Liver (tissue), 7 donors: ENCODE measurements at regions not wholly inside any gene's neighbourhood (a gene's known extent, or its start where the extent isn't known, plus 50 kb on each side); places are given as distances from the start of the nearest gene placed in this dataset.

Experiments used
- DNase-seq: peaks from one replicate; pipeline ENCODE4 v3.0.0-alpha.2; 2017; ENCODE audit warnings: low spot score
- H3K27ac ChIP-seq, 2 donors: one replicate each; pipeline ENCODE4 v1.7.0; 2013; ENCODE audit warnings: inconsistent platforms in 2 of 2, low read length in 2 of 2, control low read depth in 1 of 2, low read depth in 1 of 2, mild to moderate bottlenecking in 1 of 2
- H3K27me3 ChIP-seq, 4 donors: one replicate each; pipeline versions ENCODE4 v1.6.1 to v1.7.0; 2013; ENCODE audit warnings: low read length in 3 of 4, inconsistent platforms in 1 of 4, mild to moderate bottlenecking in 1 of 4, moderate library complexity in 1 of 4; ENCODE audit not compliant: control insufficient read depth in 4 of 4, insufficient read depth in 4 of 4
- H3K36me3 ChIP-seq, 4 donors: one replicate each; pipeline versions ENCODE4 v1.6.1 to v1.7.0; 2013; ENCODE audit warnings: low read length in 3 of 4, mild to moderate bottlenecking in 3 of 4, low read depth in 1 of 4, moderate library complexity in 1 of 4; ENCODE audit not compliant: control insufficient read depth in 4 of 4, insufficient read depth in 3 of 4
- H3K4me1 ChIP-seq, 4 donors: one replicate each; pipeline versions ENCODE4 v1.6.1 to v1.7.0; 2013; ENCODE audit warnings: low read length in 3 of 4, mild to moderate bottlenecking in 3 of 4, moderate library complexity in 1 of 4; ENCODE audit not compliant: control insufficient read depth in 4 of 4, insufficient read depth in 4 of 4
- H3K4me3 ChIP-seq, 3 donors: one replicate each; pipeline versions ENCODE4 v1.6.1 to v1.7.0; 2013; ENCODE audit warnings: low read length in 3 of 3, control low read depth in 1 of 3, low read depth in 1 of 3, mild to moderate bottlenecking in 1 of 3
- H3K9ac ChIP-seq, 2 donors: one replicate each; pipeline ENCODE4 v1.7.0; 2013; ENCODE audit warnings: low read length in 2 of 2, mild to moderate bottlenecking in 2 of 2, moderate library complexity in 2 of 2, control low read depth in 1 of 2, low read depth in 1 of 2
- H3K9me3 ChIP-seq, 4 donors: one replicate each; pipeline versions ENCODE4 v1.6.1 to v1.7.0; 2013; ENCODE audit warnings: low read length in 3 of 4; ENCODE audit not compliant: control insufficient read depth in 4 of 4
- FOXA1 ChIP-seq: IDR thresholded peaks from 2 replicates; pipeline ENCODE4 v1.6.1; 2016; ENCODE audit warnings: antibody characterized with exemption
- FOXA2 ChIP-seq: IDR thresholded peaks from 2 replicates; pipeline ENCODE4 v1.6.1; 2016; ENCODE audit warnings: antibody characterized with exemption
- GABPA ChIP-seq, 2 donors: IDR thresholded peaks in 1 of 2; conservative IDR thresholded peaks in 1 of 2; 2 replicates each; pipeline ENCODE4 v1.6.1; 2016; ENCODE audit warnings: antibody characterized with exemption in 2 of 2, mild to moderate bottlenecking in 1 of 2, moderate library complexity in 1 of 2
- HNF4A ChIP-seq, 2 donors: conservative IDR thresholded peaks; 2 replicates each; pipeline ENCODE4 v1.6.1; 2016; ENCODE audit warnings: antibody characterized with exemption in 2 of 2, mild to moderate bottlenecking in 2 of 2
- JUND ChIP-seq, 2 donors: IDR thresholded peaks; 2 replicates each; pipeline ENCODE4 v1.6.1; 2016; ENCODE audit warnings: antibody characterized with exemption in 2 of 2
- NR2F2 ChIP-seq: IDR thresholded peaks from 2 replicates; pipeline ENCODE4 v1.6.1; 2016; ENCODE audit warnings: antibody characterized with exemption
- RAD21 ChIP-seq, 2 donors: IDR thresholded peaks; 2 replicates each; pipeline ENCODE4 v1.6.1; 2016; ENCODE audit warnings: antibody characterized with exemption in 2 of 2, mild to moderate bottlenecking in 2 of 2
- SP1 ChIP-seq: IDR thresholded peaks from 2 replicates; pipeline ENCODE4 v1.6.1; 2018; ENCODE audit warnings: antibody characterized with exemption, mild to moderate bottlenecking
- TAF1 ChIP-seq: conservative IDR thresholded peaks from 2 replicates; pipeline ENCODE4 v1.6.1; 2016; ENCODE audit warnings: antibody characterized with exemption, mild to moderate bottlenecking
- YY1 ChIP-seq: IDR thresholded peaks from 2 replicates; pipeline ENCODE4 v1.6.1; 2016; ENCODE audit warnings: antibody characterized with exemption, mild to moderate bottlenecking
- WGBS: extraction: QIAGEN DNeasy Blood & Tissue Kit; methylation state at CpG from one replicate; pipeline ENCODE4 v1.1.7; 2013; 5-methylcytosine and 5-hydroxymethylcytosine counted together
- TF ChIP-seq, protein P1 (sequence below): IDR thresholded peaks from 2 replicates; pipeline ENCODE4 v1.6.1; 2016; ENCODE audit warnings: antibody characterized with exemption
- TF ChIP-seq, protein P2 (sequence below): IDR thresholded peaks from 2 replicates; pipeline ENCODE4 v1.6.1; 2016; ENCODE audit warnings: antibody characterized with exemption
- TF ChIP-seq, protein P3 (sequence below): IDR thresholded peaks from 2 replicates; pipeline ENCODE4 v1.6.1; 2016; ENCODE audit warnings: antibody characterized with exemption, mild to moderate bottlenecking
- donor health status: healthy.
- donor health status: healthy.
- donor health status: healthy.
- donor health status: healthy.

DNA sequence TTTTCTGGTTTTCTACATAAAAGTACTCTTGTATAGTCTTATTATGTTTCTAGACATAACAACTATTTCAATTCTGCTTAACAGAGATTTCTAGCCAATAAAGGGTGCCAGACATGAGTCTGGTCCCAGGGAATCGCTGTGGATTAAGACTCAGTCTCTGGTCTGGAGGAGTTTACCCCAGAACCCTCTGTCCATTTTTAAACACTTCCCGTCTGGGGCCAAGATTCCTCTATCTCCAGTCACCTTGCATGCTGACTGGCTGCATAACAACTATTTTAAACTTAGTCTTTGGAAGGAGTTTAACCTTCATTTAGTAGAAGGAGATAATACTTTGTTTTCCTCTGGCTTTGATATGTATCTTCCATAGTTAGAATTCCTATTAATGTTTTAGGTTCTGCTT lies 163.1 kb upstream of the IFNG-AS1 start:
- DNase-seq, result no peak
- TF ChIP-seq FOXA1 (no peak), RAD21 (IDR thresholded peaks at IDR 0.05) (no peak), GABPA (IDR thresholded peaks at IDR 0.05 in 1 of 2, conservative IDR thresholded peaks at IDR 0.05 in 1 of 2) (no peak)
- no peaks in the 10 kb centered on the region for H3K36me3 ChIP-seq
- H3K27me3 ChIP-seq, result no peaks in the 10 kb centered on the region
- no peaks in the 10 kb centered on the region for H3K9me3 ChIP-seq
- H3K9ac ChIP-seq, result no peak overlapping the region
- no peak overlapping the region for H3K4me3 ChIP-seq
- WGBS, result 75% methylated on average over 2 of the region's 2 CpGs
- no peak overlapping the region for H3K27ac ChIP-seq
- H3K4me1 ChIP-seq, result no peaks in the 10 kb centered on the region

DNA sequence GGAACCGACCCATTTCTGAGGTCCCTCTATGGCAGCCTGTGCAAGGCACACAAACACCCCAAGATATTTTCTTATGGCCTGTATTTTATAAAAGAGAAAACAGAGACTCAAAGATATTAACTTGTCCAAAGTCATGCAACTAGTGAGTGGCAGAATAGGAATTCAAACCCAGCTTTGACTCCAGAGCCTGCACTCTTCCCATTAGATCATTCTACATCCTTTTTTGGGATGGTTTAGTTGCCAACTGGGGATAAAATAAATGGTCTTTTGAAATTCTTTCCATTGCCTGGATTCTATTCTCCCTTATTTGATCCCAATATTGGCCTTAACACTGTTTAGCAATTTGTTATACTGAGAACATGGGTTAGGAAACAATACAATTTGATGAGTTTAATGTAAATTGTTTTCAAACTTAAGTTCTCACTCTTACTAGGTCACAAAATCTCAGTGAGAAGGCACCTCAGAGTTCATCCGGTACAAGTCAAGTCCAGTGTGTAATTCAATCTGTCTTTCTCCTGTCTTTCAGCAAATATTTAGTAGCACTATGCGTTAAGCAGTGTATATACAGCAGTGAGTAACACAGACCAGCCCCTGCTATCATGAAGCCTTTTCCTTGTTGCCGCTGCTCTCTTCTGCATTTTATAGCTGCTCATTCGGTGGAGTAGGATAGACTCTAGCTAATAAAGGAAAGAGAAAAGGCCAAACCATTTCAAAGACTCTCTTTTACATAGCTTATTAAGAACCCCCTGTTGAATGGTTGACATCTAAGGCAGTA lies 162.1 kb upstream of the IFNG-AS1 start:
- H3K9ac ChIP-seq, result no peak overlapping the region
- no peaks in the 10 kb centered on the region for H3K9me3 ChIP-seq
- H3K4me1 ChIP-seq, result no peaks in the 10 kb centered on the region
- 74% methylated on average over 5 of the region's 5 CpGs for WGBS
- DNase-seq, result no peak
- TF ChIP-seq, protein P1, sequence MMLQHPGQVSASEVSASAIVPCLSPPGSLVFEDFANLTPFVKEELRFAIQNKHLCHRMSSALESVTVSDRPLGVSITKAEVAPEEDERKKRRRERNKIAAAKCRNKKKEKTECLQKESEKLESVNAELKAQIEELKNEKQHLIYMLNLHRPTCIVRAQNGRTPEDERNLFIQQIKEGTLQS, result no peak
- TF ChIP-seq, protein P2, sequence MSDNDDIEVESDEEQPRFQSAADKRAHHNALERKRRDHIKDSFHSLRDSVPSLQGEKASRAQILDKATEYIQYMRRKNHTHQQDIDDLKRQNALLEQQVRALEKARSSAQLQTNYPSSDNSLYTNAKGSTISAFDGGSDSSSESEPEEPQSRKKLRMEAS, result no peak
- TF ChIP-seq JUND (IDR thresholded peaks at IDR 0.05) (no peak), FOXA1 (no peak), HNF4A (conservative IDR thresholded peaks at IDR 0.05) (no peak), FOXA2 (no peak), RAD21 (IDR thresholded peaks at IDR 0.05) (no peak), TAF1 (no peak), GABPA (IDR thresholded peaks at IDR 0.05 in 1 of 2, conservative IDR thresholded peaks at IDR 0.05 in 1 of 2) (no peak), YY1 (no peak), SP1 (no peak), NR2F2 (no peak)
- TF ChIP-seq, protein P3, sequence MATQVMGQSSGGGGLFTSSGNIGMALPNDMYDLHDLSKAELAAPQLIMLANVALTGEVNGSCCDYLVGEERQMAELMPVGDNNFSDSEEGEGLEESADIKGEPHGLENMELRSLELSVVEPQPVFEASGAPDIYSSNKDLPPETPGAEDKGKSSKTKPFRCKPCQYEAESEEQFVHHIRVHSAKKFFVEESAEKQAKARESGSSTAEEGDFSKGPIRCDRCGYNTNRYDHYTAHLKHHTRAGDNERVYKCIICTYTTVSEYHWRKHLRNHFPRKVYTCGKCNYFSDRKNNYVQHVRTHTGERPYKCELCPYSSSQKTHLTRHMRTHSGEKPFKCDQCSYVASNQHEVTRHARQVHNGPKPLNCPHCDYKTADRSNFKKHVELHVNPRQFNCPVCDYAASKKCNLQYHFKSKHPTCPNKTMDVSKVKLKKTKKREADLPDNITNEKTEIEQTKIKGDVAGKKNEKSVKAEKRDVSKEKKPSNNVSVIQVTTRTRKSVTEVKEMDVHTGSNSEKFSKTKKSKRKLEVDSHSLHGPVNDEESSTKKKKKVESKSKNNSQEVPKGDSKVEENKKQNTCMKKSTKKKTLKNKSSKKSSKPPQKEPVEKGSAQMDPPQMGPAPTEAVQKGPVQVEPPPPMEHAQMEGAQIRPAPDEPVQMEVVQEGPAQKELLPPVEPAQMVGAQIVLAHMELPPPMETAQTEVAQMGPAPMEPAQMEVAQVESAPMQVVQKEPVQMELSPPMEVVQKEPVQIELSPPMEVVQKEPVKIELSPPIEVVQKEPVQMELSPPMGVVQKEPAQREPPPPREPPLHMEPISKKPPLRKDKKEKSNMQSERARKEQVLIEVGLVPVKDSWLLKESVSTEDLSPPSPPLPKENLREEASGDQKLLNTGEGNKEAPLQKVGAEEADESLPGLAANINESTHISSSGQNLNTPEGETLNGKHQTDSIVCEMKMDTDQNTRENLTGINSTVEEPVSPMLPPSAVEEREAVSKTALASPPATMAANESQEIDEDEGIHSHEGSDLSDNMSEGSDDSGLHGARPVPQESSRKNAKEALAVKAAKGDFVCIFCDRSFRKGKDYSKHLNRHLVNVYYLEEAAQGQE, result no peak
- H3K4me3 ChIP-seq, result no peak overlapping the region
- H3K36me3 ChIP-seq, result no peaks in the 10 kb centered on the region
- peak overlapping the region in 1 of 2 donors; percentile 10 for H3K27ac ChIP-seq
- H3K27me3 ChIP-seq, result no peaks in the 10 kb centered on the region

DNA sequence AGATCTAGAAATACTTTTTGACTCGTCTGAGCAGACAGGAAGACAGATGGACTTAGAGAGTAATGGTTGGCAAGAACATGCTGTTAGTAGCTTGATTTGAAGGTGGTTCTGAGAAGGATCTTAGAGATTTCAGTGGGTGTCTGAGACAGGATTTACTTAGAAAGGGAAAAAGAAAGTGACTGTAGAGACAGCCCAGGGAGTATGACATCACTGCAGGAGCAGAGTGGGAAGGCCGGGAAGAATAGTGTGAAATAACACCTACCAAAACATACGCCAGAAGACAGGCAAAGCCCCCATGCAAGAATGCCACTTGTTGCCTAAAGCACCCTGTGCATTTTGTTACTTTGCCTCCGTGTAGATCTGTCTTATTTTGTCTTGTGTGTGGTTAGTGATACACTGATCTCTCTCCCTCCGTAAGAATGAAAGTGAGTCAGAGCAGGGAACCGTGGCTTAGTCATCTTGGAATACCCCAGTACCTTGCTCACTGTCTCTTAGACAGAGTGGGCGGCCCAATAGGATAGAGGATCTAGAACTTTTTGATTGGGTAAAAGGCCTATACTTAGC lies 161.3 kb upstream of the IFNG-AS1 start:
- Histone ChIP-seq H3K9ac (no peak overlapping the region), H3K27me3 (no peaks in the 10 kb centered on the region), H3K9me3 (no peaks in the 10 kb centered on the region), H3K4me3 (no peak overlapping the region), H3K36me3 (no peaks in the 10 kb centered on the region), H3K27ac (peak overlapping the region in 1 of 2 donors; percentile 10), H3K4me1 (no peaks in the 10 kb centered on the region)
- WGBS, result 63% methylated on average over 7 of the region's 7 CpGs
- no peak for DNase-seq
- TF ChIP-seq, protein P2, result no peak
- TF ChIP-seq JUND (IDR thresholded peaks at IDR 0.05) (peak in 1 of 2 donors; percentile 27), HNF4A (conservative IDR thresholded peaks at IDR 0.05) (no peak), YY1 (no peak), FOXA1 (no peak), FOXA2 (no peak)
- TF ChIP-seq, protein P1, result no peak
